ENCODE measurements at regions not wholly inside any gene's neighbourhood (a gene's known extent, or its start where the extent isn't known, plus 50 kb on each side); places are given as distances from the start of the nearest gene placed in this dataset.
"Not testable (repeated sequence)": the region's sequence is repeated elsewhere in the genome, so short reads cannot be mapped to it uniquely, and the experiment has no call there.

DNA sequence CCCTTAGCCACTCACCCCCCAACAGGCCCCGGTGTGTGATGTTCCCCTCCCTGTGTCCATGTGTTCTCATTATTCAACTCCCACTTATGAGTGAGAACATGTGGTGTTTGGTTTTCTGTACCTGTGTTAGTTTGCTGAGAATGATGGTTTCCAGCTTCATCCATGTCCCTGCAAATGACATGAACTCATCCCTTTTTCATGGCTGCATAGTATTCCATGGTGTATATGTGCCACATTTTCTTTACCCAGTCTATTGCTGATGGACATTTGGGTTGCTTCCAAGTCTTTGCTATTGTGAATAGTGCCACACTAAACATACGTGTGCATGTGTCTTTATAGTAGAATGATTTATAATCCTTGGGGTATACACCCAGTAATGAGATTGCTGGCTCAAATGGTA lies 605.7 kb downstream of the EBF1 start:
- TF ChIP-seq, protein P1, sequence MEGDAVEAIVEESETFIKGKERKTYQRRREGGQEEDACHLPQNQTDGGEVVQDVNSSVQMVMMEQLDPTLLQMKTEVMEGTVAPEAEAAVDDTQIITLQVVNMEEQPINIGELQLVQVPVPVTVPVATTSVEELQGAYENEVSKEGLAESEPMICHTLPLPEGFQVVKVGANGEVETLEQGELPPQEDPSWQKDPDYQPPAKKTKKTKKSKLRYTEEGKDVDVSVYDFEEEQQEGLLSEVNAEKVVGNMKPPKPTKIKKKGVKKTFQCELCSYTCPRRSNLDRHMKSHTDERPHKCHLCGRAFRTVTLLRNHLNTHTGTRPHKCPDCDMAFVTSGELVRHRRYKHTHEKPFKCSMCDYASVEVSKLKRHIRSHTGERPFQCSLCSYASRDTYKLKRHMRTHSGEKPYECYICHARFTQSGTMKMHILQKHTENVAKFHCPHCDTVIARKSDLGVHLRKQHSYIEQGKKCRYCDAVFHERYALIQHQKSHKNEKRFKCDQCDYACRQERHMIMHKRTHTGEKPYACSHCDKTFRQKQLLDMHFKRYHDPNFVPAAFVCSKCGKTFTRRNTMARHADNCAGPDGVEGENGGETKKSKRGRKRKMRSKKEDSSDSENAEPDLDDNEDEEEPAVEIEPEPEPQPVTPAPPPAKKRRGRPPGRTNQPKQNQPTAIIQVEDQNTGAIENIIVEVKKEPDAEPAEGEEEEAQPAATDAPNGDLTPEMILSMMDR (IDR thresholded peaks at IDR 0.05), result not testable (repeated sequence)
- TF ChIP-seq POLR2AphosphoS5 (IDR thresholded peaks at IDR 0.05), result not testable (repeated sequence)

Measured in esophagus muscularis mucosa (tissue), 3 donors.